DOHH2 (cell line): ENCODE measurements at regions not wholly inside any gene's neighbourhood (a gene's known extent, or its start where the extent isn't known, plus 50 kb on each side); places are given as distances from the start of the nearest gene placed in this dataset.

ENCODE experiments used
- EZH2phosphoT487 ChIP-seq: fragments of 200-600 bp; sonication (generic); IDR thresholded peaks from 2 replicates; pipeline ENCODE4 v1.6.1; 2017; ENCODE audit warnings: borderline replicate concordance, mild to moderate bottlenecking, antibody characterized with exemption, low read length, moderate library complexity, mixed read lengths
- TF ChIP-seq, protein P1 (sequence below): fragments of 200-600 bp; sonication (generic); IDR thresholded peaks from one replicate; pipeline ENCODE4 v1.5.1; 2014; ENCODE audit warnings: antibody characterized with exemption, mild to moderate bottlenecking, low read depth, low read length; ENCODE audit not compliant: poor library complexity, severe bottlenecking

DNA sequence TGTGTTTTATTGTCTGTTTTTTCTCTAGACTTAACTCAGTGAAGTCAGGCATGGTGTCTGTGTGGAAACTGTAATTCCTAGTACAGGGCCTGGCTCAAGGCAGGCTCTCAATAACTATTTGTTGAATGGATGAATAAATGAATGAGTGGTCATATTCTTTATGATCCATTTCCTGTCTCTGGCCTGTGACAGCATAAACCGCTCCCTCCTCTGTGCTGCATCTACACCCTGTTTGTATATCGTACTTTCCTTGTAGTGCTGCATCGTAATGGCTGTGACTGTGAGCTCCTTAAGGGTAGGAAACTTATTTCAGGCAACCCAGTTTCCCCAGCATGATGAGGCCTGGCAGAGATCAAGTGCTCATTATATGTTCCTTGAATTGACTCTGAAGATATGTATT, 337.5 kb upstream of the USP24 start:
- TF ChIP-seq, protein P1, sequence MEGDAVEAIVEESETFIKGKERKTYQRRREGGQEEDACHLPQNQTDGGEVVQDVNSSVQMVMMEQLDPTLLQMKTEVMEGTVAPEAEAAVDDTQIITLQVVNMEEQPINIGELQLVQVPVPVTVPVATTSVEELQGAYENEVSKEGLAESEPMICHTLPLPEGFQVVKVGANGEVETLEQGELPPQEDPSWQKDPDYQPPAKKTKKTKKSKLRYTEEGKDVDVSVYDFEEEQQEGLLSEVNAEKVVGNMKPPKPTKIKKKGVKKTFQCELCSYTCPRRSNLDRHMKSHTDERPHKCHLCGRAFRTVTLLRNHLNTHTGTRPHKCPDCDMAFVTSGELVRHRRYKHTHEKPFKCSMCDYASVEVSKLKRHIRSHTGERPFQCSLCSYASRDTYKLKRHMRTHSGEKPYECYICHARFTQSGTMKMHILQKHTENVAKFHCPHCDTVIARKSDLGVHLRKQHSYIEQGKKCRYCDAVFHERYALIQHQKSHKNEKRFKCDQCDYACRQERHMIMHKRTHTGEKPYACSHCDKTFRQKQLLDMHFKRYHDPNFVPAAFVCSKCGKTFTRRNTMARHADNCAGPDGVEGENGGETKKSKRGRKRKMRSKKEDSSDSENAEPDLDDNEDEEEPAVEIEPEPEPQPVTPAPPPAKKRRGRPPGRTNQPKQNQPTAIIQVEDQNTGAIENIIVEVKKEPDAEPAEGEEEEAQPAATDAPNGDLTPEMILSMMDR: no peak
- TF ChIP-seq EZH2phosphoT487: no peak
